ENCODE measurements at regions not wholly inside any gene's neighbourhood (a gene's known extent, or its start where the extent isn't known, plus 50 kb on each side); places are given as distances from the start of the nearest gene placed in this dataset.

DNA sequence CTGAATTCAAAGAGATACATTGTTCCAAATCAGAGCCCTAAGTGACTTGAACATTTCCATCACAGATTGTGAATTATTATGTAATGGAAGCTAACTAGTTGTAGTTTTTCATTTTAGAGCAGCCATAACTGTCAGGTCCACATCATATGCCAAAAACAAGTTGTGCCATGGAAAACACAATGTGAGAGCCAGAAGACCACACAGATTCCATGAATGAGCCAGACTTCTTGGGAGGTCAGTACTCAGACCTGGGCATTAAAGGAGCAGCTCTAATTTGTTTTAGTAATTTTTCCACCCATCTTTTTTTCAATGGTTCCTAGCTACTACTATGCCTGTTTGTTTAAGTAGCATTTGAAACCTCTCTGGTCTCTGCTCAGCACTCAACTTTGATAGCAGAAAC lies 279.4 kb downstream of the FAT3 start (continued):
- no peak for TF ChIP-seq MXI1 (conservative IDR thresholded peaks at IDR 0.05; ENCODE audit: poor library complexity, severe bottlenecking)

DNA sequence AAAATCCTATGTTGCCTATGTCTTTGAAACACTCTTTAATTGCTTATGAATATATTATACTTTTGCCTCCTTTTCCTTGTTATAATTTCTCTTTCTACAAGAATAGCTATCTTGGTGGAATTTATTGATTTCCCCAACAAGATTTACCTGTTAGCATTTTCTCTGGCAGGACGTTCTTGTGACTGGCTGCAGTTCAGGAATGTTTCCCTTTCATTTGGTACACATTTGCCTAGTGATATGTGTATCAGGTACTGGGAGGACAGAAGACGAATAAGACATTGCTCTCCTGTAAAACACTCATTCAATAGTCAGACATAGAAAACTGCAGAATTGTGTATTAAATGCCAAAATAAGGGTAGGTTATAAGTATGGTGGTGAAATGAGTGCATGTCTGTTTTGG lies 279.9 kb downstream of the FAT3 start:
- Histone ChIP-seq H3K4me2 (ENCODE audit: low read length) (no peak overlapping the region), H3K79me2 (replicated peaks; ENCODE audit: insufficient read depth, low read length) (peaks cover 3% of the 10 kb centered on the region), H3K27ac (ENCODE audit: low read length) (no peak overlapping the region), H3K27me3 (ENCODE audit: insufficient read depth, low read depth, low read length) (no peaks in the 10 kb centered on the region), H3F3A (ENCODE audit: insufficient read depth, low read length, poor library complexity, severe bottlenecking) (no peaks in the 10 kb centered on the region), H2AFZ (ENCODE audit: low read depth, low read length) (no peak overlapping the region), H4K20me1 (ENCODE audit: insufficient read depth) (no peaks in the 10 kb centered on the region), H3K9me2 (ENCODE audit: insufficient read depth, low read length) (no peaks in the 10 kb centered on the region), H3K4me3 (ENCODE audit: low read length) (no peak overlapping the region), H3K9ac (ENCODE audit: low read length) (no peak overlapping the region), H3K9me3 (ENCODE audit: low read length) (no peaks in the 10 kb centered on the region), H3K36me3 (ENCODE audit: insufficient read depth, low read length) (no peaks in the 10 kb centered on the region)
- TF ChIP-seq, protein P1, sequence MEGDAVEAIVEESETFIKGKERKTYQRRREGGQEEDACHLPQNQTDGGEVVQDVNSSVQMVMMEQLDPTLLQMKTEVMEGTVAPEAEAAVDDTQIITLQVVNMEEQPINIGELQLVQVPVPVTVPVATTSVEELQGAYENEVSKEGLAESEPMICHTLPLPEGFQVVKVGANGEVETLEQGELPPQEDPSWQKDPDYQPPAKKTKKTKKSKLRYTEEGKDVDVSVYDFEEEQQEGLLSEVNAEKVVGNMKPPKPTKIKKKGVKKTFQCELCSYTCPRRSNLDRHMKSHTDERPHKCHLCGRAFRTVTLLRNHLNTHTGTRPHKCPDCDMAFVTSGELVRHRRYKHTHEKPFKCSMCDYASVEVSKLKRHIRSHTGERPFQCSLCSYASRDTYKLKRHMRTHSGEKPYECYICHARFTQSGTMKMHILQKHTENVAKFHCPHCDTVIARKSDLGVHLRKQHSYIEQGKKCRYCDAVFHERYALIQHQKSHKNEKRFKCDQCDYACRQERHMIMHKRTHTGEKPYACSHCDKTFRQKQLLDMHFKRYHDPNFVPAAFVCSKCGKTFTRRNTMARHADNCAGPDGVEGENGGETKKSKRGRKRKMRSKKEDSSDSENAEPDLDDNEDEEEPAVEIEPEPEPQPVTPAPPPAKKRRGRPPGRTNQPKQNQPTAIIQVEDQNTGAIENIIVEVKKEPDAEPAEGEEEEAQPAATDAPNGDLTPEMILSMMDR (IDR thresholded peaks at IDR 0.05; ENCODE audit: poor library complexity, severe bottlenecking) = no peak
- TF ChIP-seq POLR2AphosphoS5 (IDR thresholded peaks at IDR 0.05) = no peak
- no peak for TF ChIP-seq RAD21 (conservative IDR thresholded peaks at IDR 0.05)
- TF ChIP-seq TAF1 (IDR thresholded peaks at IDR 0.05; ENCODE audit: low read depth) = no peak
- no peak for TF ChIP-seq EZH2 (IDR thresholded peaks at IDR 0.05; ENCODE audit: borderline replicate concordance, insufficient read depth, low read length, poor library complexity, severe bottlenecking)
- no peak for TF ChIP-seq EP300 (conservative IDR thresholded peaks at IDR 0.05; ENCODE audit: poor library complexity, severe bottlenecking)
- TF ChIP-seq, protein P2, sequence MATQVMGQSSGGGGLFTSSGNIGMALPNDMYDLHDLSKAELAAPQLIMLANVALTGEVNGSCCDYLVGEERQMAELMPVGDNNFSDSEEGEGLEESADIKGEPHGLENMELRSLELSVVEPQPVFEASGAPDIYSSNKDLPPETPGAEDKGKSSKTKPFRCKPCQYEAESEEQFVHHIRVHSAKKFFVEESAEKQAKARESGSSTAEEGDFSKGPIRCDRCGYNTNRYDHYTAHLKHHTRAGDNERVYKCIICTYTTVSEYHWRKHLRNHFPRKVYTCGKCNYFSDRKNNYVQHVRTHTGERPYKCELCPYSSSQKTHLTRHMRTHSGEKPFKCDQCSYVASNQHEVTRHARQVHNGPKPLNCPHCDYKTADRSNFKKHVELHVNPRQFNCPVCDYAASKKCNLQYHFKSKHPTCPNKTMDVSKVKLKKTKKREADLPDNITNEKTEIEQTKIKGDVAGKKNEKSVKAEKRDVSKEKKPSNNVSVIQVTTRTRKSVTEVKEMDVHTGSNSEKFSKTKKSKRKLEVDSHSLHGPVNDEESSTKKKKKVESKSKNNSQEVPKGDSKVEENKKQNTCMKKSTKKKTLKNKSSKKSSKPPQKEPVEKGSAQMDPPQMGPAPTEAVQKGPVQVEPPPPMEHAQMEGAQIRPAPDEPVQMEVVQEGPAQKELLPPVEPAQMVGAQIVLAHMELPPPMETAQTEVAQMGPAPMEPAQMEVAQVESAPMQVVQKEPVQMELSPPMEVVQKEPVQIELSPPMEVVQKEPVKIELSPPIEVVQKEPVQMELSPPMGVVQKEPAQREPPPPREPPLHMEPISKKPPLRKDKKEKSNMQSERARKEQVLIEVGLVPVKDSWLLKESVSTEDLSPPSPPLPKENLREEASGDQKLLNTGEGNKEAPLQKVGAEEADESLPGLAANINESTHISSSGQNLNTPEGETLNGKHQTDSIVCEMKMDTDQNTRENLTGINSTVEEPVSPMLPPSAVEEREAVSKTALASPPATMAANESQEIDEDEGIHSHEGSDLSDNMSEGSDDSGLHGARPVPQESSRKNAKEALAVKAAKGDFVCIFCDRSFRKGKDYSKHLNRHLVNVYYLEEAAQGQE (IDR thresholded peaks at IDR 0.05; ENCODE audit: borderline replicate concordance) = no peak
- no peak for TF ChIP-seq SMC3 (conservative IDR thresholded peaks at IDR 0.05; ENCODE audit: poor library complexity)
- TF ChIP-seq MXI1 (conservative IDR thresholded peaks at IDR 0.05; ENCODE audit: poor library complexity, severe bottlenecking) = no peak

DNA sequence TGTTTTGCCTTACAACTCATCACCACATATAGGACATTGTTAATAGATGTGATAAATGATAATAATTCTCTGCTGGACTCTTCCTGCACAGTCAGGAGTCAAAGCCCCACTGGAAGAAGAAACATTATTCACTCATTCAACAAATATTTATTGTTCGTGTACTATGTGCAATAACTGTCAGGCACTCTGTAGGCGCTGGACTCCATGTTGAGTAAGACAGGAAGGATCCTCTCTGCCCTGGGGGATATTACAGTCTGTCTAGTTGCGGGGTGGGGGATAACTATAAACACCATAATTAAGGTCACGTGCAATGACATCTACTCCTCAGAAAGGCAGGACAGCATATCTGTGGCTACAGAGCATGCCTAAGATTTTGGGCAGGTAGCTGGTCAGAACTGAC lies 281.1 kb downstream of the FAT3 start:
- H3K79me2 ChIP-seq (replicated peaks; ENCODE audit: insufficient read depth, low read length) = peaks cover 3% of the 10 kb centered on the region
- TF ChIP-seq EP300 (conservative IDR thresholded peaks at IDR 0.05; ENCODE audit: poor library complexity, severe bottlenecking) = no peak
- TF ChIP-seq EZH2 (IDR thresholded peaks at IDR 0.05; ENCODE audit: borderline replicate concordance, insufficient read depth, low read length, poor library complexity, severe bottlenecking) = no peak
- TF ChIP-seq, protein P2 (IDR thresholded peaks at IDR 0.05; ENCODE audit: borderline replicate concordance) = no peak
- TF ChIP-seq TAF1 (IDR thresholded peaks at IDR 0.05; ENCODE audit: low read depth) = no peak
- H3K27ac ChIP-seq (ENCODE audit: low read length) = no peak overlapping the region

More for the DNA sequence above, 281.1 kb downstream of the FAT3 start:
- Histone ChIP-seq H4K20me1 (ENCODE audit: insufficient read depth) (no peaks in the 10 kb centered on the region), H3K27me3 (ENCODE audit: insufficient read depth, low read depth, low read length) (no peaks in the 10 kb centered on the region), H3K9me2 (ENCODE audit: insufficient read depth, low read length) (no peaks in the 10 kb centered on the region), H2AFZ (ENCODE audit: low read depth, low read length) (no peak overlapping the region), H3F3A (ENCODE audit: insufficient read depth, low read length, poor library complexity, severe bottlenecking) (no peaks in the 10 kb centered on the region), H3K36me3 (ENCODE audit: insufficient read depth, low read length) (no peaks in the 10 kb centered on the region), H3K4me3 (ENCODE audit: low read length) (no peak overlapping the region), H3K4me2 (ENCODE audit: low read length) (no peak overlapping the region), H3K9me3 (ENCODE audit: low read length) (no peaks in the 10 kb centered on the region), H3K9ac (ENCODE audit: low read length) (no peak overlapping the region)

All from neural cell (in vitro differentiated cells).